D341Med (cell line): ENCODE measurements at regions not wholly inside any gene's neighbourhood (a gene's known extent, or its start where the extent isn't known, plus 50 kb on each side); places are given as distances from the start of the nearest gene placed in this dataset.
"Not testable (repeated sequence)": the region's sequence is repeated elsewhere in the genome, so short reads cannot be mapped to it uniquely, and the experiment has no call there.

ENCODE experiments used
- DNase-seq: peaks from one replicate; pipeline ENCODE4 v3.0.0; 2012; ENCODE audit warnings: low spot score

GRCh38 chr20:40276301-40276700 lies 412.7 kb downstream of the MAFB start:
- DNase-seq = no peak

DNA sequence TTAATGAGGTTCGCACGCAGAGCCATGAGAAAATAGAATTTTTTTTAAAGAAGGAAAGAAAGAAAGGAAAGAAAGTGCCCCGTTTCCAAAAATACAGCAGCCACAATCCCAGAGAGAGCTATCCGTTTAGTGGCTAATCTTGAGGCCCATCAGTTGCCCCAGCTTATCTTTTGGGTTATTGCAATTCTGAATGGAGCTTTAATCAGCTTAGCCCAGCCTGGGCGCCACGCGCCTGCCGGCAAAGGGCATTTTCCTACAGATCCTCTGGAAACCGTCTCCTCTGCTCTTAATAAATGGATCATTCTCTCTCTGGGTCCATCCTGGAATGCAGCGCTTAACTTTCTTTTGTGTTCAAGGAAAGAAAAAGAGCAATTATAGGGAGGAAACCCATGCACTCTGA lies 413.3 kb downstream of the MAFB start:
- DNase-seq = peak; percentile 74

DNA sequence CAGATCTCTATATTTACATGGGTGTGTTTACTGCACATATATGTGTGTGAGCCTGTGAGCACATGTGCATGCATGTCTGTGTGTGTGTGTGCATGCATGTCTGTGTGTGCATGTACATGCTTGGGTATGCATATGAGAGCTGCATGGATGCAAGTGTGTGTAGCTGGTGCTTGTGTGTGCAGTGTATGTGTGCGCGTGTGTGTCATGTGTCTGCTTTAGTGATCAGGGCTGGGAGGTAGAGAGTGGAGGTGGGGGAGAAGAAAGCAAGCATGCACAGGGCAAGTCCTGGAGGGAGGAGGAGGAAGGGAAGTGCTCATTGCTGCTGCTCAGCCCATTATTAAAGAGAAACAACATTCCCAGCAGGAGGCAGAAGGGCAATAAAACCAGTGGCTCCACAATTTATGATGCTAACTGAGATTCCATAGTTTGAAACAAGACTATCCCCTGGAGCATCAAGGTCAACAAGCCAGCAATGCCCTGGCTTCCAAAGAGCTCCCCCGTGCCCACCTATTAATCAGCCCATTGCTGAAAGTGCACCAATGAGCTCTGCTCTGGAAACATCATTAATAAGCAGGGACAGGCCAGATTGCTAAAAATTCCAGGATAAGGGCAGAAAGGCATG lies 414.0 kb downstream of the MAFB start:
- DNase-seq = no peak

DNA sequence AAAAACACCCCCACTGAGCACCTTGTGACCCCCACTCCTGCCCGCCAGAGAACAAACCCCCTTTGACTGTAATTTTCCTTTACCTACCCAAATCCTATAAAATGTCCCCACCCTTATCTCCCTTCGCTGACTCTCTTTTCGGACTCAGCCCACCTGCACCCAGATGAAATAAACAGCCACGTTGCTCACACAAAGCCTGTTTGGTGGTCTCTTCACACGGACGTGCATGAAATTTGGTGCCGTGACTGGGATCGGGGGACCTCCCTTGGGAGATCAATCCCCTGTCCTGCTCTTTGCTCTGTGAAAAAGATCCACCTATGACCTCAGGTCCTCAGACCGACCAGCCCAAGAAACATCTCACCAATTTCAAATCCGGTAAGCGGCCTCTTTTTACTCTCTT lies 419.8 kb downstream of the MAFB start:
- DNase-seq = not testable (repeated sequence)

DNA sequence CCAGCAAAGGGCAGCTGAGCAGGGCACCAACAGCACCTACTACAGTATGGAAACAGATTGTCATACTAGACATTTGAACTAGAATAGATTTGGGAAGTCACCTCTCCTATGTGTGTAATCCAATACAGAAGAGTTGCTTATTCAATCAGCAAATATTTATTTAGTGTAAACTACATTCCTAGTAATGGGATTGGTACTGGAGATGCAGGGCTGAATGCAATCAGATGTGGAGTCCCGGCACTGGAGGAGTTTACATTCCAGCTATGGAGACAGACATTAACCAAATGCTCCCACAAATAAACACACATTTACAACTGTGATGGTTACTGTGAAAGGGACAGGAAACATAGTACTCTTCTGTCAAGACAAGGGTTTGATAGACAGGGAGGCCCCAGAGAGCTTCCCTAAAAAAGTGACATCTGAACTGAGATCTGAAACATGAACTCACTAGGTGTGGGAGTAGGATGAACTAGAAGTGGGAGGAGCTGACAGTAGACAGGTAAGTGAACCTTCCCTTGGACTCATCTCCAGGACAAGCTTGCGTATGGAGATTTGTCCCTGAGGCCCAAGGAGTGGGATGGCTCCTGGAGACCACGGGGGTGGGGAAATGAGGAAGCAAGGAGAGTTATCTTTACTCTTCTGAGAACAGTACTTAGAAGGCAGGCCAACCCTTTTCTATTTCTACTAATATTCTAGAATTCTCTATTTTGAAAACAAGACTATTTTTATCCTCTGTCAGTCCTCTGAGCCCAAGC lies 420.5 kb downstream of the MAFB start:
- DNase-seq = no peak

DNA sequence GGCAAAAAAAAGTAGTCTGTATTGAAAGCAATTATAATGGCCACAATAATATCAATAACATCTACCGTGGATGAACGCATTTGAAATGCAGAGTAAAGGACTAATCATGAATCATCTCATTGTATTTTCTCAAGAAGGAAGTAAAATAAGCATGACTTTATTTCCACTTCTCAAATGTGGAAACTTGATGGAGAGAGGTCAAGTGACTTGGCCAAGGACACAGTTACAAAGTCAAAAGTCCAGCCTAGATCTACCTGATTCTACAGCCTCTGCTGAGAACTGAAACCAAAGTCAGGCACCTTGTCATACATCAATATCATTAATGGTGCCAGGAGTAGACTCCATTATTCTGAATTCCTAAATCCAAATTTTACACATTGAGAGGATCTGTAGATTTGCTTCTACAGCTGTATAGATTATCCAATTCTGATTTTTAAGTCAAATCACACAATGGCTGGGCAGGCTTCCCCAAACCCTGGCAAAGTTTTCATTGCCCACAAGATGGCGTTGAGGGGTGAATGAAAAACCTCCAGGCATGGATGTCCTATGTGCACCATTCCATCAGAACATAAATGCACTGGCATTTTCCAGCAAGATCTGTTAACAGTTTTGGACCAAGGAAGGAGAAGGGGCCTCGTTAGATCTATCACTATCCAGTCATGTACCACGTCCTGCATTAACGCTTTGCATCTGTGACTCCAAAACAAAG lies 423.1 kb downstream of the MAFB start:
- peak; percentile 55 for DNase-seq

- no peak for DNase-seq
These were observed 426.8 kb downstream of the MAFB start for GRCh38 chr20:40262219-40262618.

GRCh38 chr20:40258931-40259330 lies 430.1 kb downstream of the MAFB start:
- DNase-seq = no peak

GRCh38 chr20:40257763-40258162 lies 431.3 kb downstream of the MAFB start:
- no peak for DNase-seq

GRCh38 chr20:40255365-40255764 lies 433.7 kb downstream of the MAFB start:
- DNase-seq = no peak

DNA sequence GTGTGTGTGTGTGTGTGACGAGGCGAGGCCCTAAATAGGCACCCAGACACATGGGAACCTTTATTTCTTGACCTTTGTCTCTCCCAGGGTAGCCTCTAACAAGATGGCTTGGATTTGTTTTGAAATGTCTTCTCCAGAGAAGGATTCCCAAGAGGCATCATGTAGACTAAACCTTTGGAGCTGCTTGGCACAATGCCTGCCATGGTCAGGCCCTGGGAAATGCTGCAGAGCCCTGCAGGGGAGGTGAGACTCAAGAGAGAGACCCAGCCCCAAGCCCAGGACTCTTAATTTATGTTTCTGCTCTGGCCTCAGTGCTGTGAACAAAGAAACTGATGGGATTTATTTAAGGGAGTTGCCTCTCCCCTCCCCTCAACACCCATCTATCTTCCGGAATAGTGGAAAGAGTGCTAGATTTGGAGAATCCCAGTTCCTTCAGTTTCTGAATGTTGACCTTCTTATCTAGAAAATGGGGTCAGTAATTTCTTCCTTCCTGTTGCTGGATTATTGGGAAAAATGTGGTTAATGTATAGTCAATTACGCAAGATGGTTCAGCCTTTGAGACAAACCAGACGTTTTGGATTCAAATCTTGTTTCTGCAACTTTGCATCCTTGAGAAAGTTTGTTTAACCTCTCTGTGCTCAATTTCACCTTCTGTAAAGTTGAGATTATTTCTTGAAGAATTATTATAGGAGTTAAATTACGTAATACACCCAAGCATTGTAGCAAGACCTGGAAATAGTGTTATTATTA lies 434.8 kb downstream of the MAFB start:
- DNase-seq = no peak

- peak; percentile 53 for DNase-seq
These were observed 437.6 kb downstream of the MAFB start for GRCh38 chr20:40251284-40251932.

DNA sequence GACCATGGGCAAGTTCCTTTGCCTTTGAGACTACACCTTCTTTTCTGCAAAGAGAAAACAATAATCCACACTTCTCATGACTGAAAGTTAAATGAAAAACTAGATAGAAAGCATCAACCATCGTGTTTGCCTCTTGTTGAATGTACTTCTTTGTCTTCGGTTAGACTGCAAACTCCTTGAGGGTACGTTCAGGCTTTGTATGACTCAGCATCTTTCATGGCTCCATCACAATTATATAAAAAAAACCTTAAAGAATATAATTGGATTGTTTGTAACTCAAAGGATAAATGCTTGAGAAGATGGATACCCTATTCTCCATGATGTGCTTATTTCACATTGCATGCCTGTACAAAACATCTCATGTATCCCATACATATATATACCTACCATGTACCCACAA lies 439.2 kb downstream of the MAFB start:
- DNase-seq = no peak

DNA sequence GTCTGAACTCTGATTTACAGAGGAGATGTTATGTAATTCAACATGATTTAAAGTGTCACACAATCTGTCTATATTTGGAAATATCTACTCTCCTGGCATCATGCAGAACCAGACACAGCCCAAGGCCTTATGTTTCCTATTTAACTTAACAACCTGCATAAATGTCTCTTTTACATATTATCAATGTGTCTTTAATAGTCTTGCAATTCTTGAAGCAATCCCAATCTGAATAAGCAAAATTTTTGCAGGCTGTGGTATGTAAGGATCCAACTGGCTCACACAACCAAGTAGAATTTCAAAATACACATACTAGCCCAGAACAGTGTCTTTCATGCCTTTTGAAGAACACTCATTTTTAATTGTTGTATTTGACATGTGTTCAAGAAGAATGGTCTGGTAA lies 443.2 kb downstream of the MAFB start:
- DNase-seq = no peak

GRCh38 chr20:40244286-40244685 lies 444.8 kb downstream of the MAFB start:
- DNase-seq = no peak

- DNase-seq = no peak
These were observed 447.3 kb downstream of the MAFB start for GRCh38 chr20:40241596-40242343.

DNA sequence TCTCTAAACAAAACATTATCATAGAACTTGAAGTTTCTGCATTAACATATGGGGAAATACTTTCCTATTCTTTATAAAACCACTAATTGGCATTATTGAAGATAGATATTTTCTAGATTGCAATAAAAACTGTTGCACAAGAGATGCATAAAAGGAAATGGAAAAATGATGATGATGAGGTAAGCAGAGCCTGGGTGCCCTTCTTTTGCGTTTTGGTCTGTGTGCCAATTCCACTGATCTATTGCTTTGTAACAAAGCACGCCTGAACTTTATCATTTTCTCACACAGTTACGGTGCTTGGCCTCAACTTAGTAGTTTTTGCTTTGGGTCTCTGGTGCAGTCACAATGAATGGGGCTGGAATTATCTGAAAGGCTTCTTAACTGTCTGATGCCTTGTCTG lies 450.5 kb downstream of the MAFB start:
- DNase-seq = no peak

GRCh38 chr20:40234593-40234992 lies 454.4 kb downstream of the MAFB start:
- no peak for DNase-seq

- DNase-seq = no peak
These were observed 455.6 kb downstream of the MAFB start for GRCh38 chr20:40233406-40233805.

- no peak for DNase-seq
These were observed 456.3 kb downstream of the MAFB start for GRCh38 chr20:40232756-40233155.

DNA sequence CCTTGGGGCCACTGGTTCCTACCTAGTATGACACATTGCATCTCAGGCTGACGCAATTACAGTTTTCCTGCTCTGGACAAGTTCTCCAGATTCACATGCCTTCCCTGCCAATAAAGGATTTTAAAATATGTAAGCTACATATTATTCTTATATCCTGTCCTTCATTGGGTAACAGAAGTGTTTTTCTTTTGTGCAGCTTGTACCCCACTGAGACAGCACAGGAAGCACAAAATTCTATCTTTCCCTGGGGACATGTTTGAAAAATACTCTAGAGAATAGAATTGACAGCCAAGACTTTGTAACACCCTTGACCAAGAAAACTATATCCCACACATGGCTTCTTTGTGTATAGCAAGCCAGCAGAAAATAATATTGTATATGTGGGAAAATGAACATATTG lies 456.8 kb downstream of the MAFB start:
- no peak for DNase-seq
